ENCODE measurements at regions not wholly inside any gene's neighbourhood (a gene's known extent, or its start where the extent isn't known, plus 50 kb on each side); places are given as distances from the start of the nearest gene placed in this dataset.
"Not testable (repeated sequence)": the region's sequence is repeated elsewhere in the genome, so short reads cannot be mapped to it uniquely, and the experiment has no call there.

- DNase-seq (ENCODE audit: low read depth): no peak
These were observed 908.7 kb downstream of the TTLL7 start for GRCh38 chr1:83090195-83090594.

- no peak for DNase-seq (ENCODE audit: low read depth)
These were observed 911.1 kb downstream of the TTLL7 start for GRCh38 chr1:83087851-83088250.

GRCh38 chr1:83086986-83087512 lies 911.9 kb downstream of the TTLL7 start:
- no peak for DNase-seq (ENCODE audit: low read depth)

GRCh38 chr1:83086346-83086745 lies 912.6 kb downstream of the TTLL7 start:
- no peak for DNase-seq (ENCODE audit: low read depth)

- DNase-seq (ENCODE audit: low read depth): no peak
These were observed 915.2 kb downstream of the TTLL7 start for GRCh38 chr1:83083589-83084224.

GRCh38 chr1:83077411-83077810 lies 921.5 kb downstream of the TTLL7 start:
- DNase-seq (ENCODE audit: low read depth): no peak

GRCh38 chr1:83075107-83075506 lies 923.8 kb downstream of the TTLL7 start:
- DNase-seq (ENCODE audit: low read depth): no peak

GRCh38 chr1:83067954-83068353 lies 931.0 kb downstream of the TTLL7 start:
- no peak for DNase-seq (ENCODE audit: low read depth)

- no peak for DNase-seq (ENCODE audit: low read depth)
These were observed 932.8 kb downstream of the TTLL7 start for GRCh38 chr1:83065952-83066727.

- DNase-seq (ENCODE audit: low read depth): peak; percentile 5
These were observed 934.2 kb downstream of the TTLL7 start for GRCh38 chr1:83064589-83065242.

- DNase-seq (ENCODE audit: low read depth): no peak
These were observed 938.1 kb downstream of the TTLL7 start for GRCh38 chr1:83060651-83061390.

- no peak for DNase-seq (ENCODE audit: low read depth)
These were observed 938.7 kb downstream of the TTLL7 start for GRCh38 chr1:83060221-83060620.

- DNase-seq (ENCODE audit: low read depth): no peak
These were observed 940.6 kb downstream of the TTLL7 start for GRCh38 chr1:83058327-83058726.

- no peak for DNase-seq (ENCODE audit: low read depth)
These were observed 943.4 kb downstream of the TTLL7 start for GRCh38 chr1:83055391-83056170.

- DNase-seq (ENCODE audit: low read depth): no peak
These were observed 945.5 kb downstream of the TTLL7 start for GRCh38 chr1:83053446-83053845.

GRCh38 chr1:83052865-83053264 lies 946.1 kb downstream of the TTLL7 start:
- no peak for DNase-seq (ENCODE audit: low read depth)

GRCh38 chr1:83051053-83051452 lies 947.9 kb downstream of the TTLL7 start:
- not testable (repeated sequence) for DNase-seq (ENCODE audit: low read depth)

GRCh38 chr1:83043244-83043643 lies 955.7 kb downstream of the TTLL7 start:
- no peak for DNase-seq (ENCODE audit: low read depth)

- DNase-seq (ENCODE audit: low read depth): not testable (repeated sequence)
These were observed 959.8 kb downstream of the TTLL7 start for GRCh38 chr1:83039091-83039490.

- peak; percentile 57 for DNase-seq (ENCODE audit: low read depth)
These were observed 964.1 kb downstream of the TTLL7 start for GRCh38 chr1:83034851-83035250.

- peak; percentile 68 for DNase-seq (ENCODE audit: low read depth)
These were observed 965.2 kb downstream of the TTLL7 start for GRCh38 chr1:83033682-83034081.
